ENCODE measurements at regions not wholly inside any gene's neighbourhood (a gene's known extent, or its start where the extent isn't known, plus 50 kb on each side); places are given as distances from the start of the nearest gene placed in this dataset.

DNA sequence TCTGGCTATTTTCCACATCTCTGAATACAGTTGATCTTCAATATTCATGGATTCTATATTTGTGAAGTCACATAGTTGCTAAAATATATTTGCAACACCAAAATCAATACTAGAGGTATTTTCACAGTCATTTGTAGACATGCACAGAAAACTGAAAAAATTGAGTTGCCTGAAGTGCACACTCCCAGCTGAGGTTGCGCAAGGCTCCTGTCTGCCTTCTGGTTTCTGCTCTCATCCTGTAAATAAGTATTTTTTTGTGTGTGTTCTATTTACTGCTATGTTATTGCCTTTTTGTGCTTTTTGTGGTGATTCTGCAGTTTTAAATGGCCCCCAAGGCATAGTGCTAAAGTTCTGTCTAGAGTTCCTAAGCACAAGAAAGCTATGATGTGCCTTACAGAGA lies 371.1 kb upstream of the GRAMD2B start (continued):
- TF ChIP-seq, protein P1, sequence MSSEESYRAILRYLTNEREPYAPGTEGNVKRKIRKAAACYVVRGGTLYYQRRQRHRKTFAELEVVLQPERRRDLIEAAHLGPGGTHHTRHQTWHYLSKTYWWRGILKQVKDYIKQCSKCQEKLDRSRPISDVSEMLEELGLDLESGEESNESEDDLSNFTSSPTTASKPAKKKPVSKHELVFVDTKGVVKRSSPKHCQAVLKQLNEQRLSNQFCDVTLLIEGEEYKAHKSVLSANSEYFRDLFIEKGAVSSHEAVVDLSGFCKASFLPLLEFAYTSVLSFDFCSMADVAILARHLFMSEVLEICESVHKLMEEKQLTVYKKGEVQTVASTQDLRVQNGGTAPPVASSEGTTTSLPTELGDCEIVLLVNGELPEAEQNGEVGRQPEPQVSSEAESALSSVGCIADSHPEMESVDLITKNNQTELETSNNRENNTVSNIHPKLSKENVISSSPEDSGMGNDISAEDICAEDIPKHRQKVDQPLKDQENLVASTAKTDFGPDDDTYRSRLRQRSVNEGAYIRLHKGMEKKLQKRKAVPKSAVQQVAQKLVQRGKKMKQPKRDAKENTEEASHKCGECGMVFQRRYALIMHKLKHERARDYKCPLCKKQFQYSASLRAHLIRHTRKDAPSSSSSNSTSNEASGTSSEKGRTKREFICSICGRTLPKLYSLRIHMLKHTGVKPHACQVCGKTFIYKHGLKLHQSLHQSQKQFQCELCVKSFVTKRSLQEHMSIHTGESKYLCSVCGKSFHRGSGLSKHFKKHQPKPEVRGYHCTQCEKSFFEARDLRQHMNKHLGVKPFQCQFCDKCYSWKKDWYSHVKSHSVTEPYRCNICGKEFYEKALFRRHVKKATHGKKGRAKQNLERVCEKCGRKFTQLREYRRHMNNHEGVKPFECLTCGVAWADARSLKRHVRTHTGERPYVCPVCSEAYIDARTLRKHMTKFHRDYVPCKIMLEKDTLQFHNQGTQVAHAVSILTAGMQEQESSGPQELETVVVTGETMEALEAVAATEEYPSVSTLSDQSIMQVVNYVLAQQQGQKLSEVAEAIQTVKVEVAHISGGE (CRISPR knock-in tag; IDR thresholded peaks at IDR 0.05) = no peak
- TF ChIP-seq RUNX3 (IDR thresholded peaks at IDR 0.05; ENCODE audit: low read length) (no peak), HDGF (IDR thresholded peaks at IDR 0.05) (no peak), TARDBP (IDR thresholded peaks at IDR 0.05; ENCODE audit: borderline replicate concordance) (no peak), CEBPB (IDR thresholded peaks at IDR 0.05; ENCODE audit: borderline replicate concordance in 1 of 2, low read depth in 2 of 2, low read length in 2 of 2) (no peak), POLR2AphosphoS2 (IDR thresholded peaks at IDR 0.05; ENCODE audit: low read depth, low read length) (no peak), NFXL1 (IDR thresholded peaks at IDR 0.05; ENCODE audit: borderline replicate concordance) (no peak), GATAD2B (conservative IDR thresholded peaks at IDR 0.05; ENCODE audit: low read depth) (no peak), NR2F1 (conservative IDR thresholded peaks at IDR 0.05) (no peak), HDAC2 (IDR thresholded peaks at IDR 0.05) (no peak), ASH2L (IDR thresholded peaks at IDR 0.05; ENCODE audit: borderline replicate concordance, low read depth) (no peak), MEF2A (IDR thresholded peaks at IDR 0.05; ENCODE audit: insufficient read depth, low read depth, low read length) (no peak), NFYB (IDR thresholded peaks at IDR 0.05; ENCODE audit: insufficient read depth, low read depth, low read length) (no peak), ZZZ3 (IDR thresholded peaks at IDR 0.05; ENCODE audit: control insufficient read depth, insufficient read length, low read depth) (no peak), SIX5 (IDR thresholded peaks at IDR 0.05; ENCODE audit: low read depth, low read length, severe bottlenecking) (no peak)

All from GM12878 (cell line).